Heart right ventricle (tissue), 16 donors: ENCODE measurements at regions not wholly inside any gene's neighbourhood (a gene's known extent, or its start where the extent isn't known, plus 50 kb on each side); places are given as distances from the start of the nearest gene placed in this dataset.
A peak's percentile ranks its signal among the peaks of the same experiment; 100 is the strongest.

Source experiments
- ATAC-seq, 8 donors: fragments of 200-7000 bp; cut with Tn5 transposase; one replicate each; pipeline ENCODE4 v1.9.1; 2020; ENCODE audit warnings: mild to moderate bottlenecking in 8 of 8, moderate library complexity in 8 of 8, moderate number of reproducible peaks in 1 of 8
- DNase-seq, 2 donors: peaks; one replicate each; pipeline ENCODE4 v3.0.0-alpha.2; 2020
- H3K27ac ChIP-seq, 10 donors: fragments of 200-600 bp; sonication (generic) in 2 of 10; one replicate each; pipeline versions ENCODE4 v1.5.0 to v1.8.0; 2020 to 2022; ENCODE audit warnings: mild to moderate bottlenecking in 3 of 10
- H3K27me3 ChIP-seq, 7 donors: fragments of 200-600 bp; one replicate each; pipeline ENCODE4 v1.8.0; 2021 to 2022; ENCODE audit warnings: mild to moderate bottlenecking in 2 of 7
- H3K36me3 ChIP-seq, 9 donors: fragments of 200-600 bp; sonication (generic) in 1 of 9; one replicate each; pipeline versions ENCODE4 v1.5.0 to v1.8.0; 2020 to 2022; ENCODE audit warnings: mild to moderate bottlenecking in 2 of 9
- H3K4me1 ChIP-seq, 9 donors: fragments of 200-600 bp; sonication (generic) in 1 of 9; one replicate each; pipeline versions ENCODE4 v1.5.0 to v1.8.0; 2020 to 2022; ENCODE audit warnings: mild to moderate bottlenecking in 4 of 9
- H3K4me3 ChIP-seq, 10 donors: fragments of 200-600 bp; sonication (generic) in 2 of 10; one replicate each; pipeline versions ENCODE4 v1.5.0 to v1.8.0; 2020 to 2022; ENCODE audit warnings: mild to moderate bottlenecking in 7 of 10, moderate library complexity in 2 of 10
- H3K9me3 ChIP-seq, 11 donors: fragments of 200-600 bp in 10 of 11; sonication (generic) in 2 of 11; one replicate each; pipeline versions ENCODE4 v1.5.0 to v1.8.0; 2013 to 2022; ENCODE audit warnings: mild to moderate bottlenecking in 2 of 11, control low read depth in 1 of 11, moderate library complexity in 1 of 11
- WGBS, 2 donors: extraction: QIAGEN DNeasy Blood & Tissue Kit; methylation state at CpG; one replicate each; pipeline ENCODE4 v1.1.7; 2013; ENCODE audit warnings: inconsistent platforms in 1 of 2; 5-methylcytosine and 5-hydroxymethylcytosine counted together
- intact Hi-C, 10 donors: fragments of 100-400 bp; cut with DNase I; formaldehyde crosslinking; loops; one replicate each; pipeline versions ENCODE4 v1.11.1 to v1.14.2; 2022
- TF ChIP-seq, protein P1 (sequence below), 9 donors: fragments of 200-600 bp; sonication (generic) in 2 of 9; IDR thresholded peaks; one replicate each; pipeline versions ENCODE4 v1.5.0 to v1.8.0; 2021 to 2022; ENCODE audit warnings: antibody characterized with exemption in 9 of 9, mild to moderate bottlenecking in 5 of 9, moderate library complexity in 1 of 9
- donor health status: Arrhythmogenic right ventricular cardiomyopathy.
- donor health status: ischemic (EF 13 %, LVEDD 7.1; RV severe dilation, severe dysfunction).
- donor health status: healthy with polysubstance abuse.
- donor health status: DM: no; HTN: yes; CAD: no.
- donor health status: DM: no; HTN: no; CAD: no.
- donor health status: ischemic (EF 25% LVEDD 6.9; RV normal size, moderate dysfunction).
- donor health status: ischemic (EF 25% LVEDD 5.7; RV mildly dilated, moderate dysfunction).
- donor health status: healthy.
- donor health status: DM: yes; HTN: yes; CAD: no.
- donor health status: Ischemic cardiomyopathy.
- donor health status: ischemic (EF 35%, LVEDD 5.7; RV mildly dilated, moderate dysfunction).
- donor health status: nonischemic (EF 11% LVEDD 7.7; RV severe dilation, severe dysfunction).
- donor health status: DM: yes; HTN: yes; CAD: no.
- donor health status: PGD.
- donor health status: ischemic (EF 29% LVEDD 5.4; RV normal size, mild dysfunction).
- donor health status: nonischemic (EF 23%, LVEDD 6.1; RV moderate dilation, normal function).

DNA sequence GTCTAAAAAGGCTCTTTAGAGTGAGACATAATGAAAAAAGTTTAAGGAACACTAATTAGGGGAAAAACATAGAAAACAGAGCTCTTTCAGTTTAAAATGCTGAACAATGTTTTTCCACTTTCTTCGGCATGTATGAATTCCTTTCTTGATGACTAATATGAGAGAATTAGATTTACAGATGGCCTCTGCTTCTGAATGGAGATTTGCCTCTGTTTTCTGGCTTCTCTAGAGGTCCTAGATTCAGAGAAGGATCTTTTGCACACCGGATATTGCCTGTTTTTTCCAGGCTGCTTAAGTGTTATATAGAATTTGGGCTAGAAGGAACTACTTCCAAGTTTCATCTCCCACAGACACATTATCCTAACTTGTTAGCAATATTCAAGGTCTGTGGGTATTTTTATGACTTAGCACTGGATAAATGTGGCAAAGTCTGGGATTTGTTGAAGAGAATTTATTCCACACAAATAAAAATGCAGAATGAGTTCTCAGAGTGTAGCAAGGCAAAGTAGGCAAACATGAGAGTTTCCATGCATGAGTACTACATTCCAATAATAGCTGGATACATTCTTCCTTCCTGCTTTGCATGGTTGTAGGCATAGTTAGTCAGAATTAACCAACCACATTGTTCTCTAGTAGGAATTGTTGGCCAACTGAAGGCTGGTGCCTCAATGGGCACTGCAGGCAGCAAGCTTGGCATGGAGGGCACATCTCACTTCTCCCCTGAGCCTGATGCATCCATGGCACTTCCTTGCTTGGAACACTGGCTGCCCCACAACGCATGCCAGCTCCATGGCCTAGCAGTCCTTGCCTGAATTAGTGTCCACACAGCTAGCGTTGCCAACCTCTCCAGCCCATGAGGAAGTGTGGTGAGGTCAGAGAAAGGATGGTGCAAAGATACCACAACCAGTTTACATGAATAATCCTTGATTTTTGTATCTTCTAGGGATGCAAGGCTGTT lies 224.2 kb downstream of the CLIC5 start:
- Histone ChIP-seq H3K27ac (no peak overlapping the region), H3K4me1 (peaks cover 0 to 5% (median 0%) of the 10 kb centered on the region in 9 donors), H3K27me3 (no peaks in the 10 kb centered on the region), H3K36me3 (no peaks in the 10 kb centered on the region), H3K4me3 (no peak overlapping the region), H3K9me3 (no peaks in the 10 kb centered on the region)
- 76 to 77% methylated on average over 4 of the region's 4 CpGs for WGBS, 2 donors
- intact Hi-C loops, result no loop called here
- TF ChIP-seq, protein P1, sequence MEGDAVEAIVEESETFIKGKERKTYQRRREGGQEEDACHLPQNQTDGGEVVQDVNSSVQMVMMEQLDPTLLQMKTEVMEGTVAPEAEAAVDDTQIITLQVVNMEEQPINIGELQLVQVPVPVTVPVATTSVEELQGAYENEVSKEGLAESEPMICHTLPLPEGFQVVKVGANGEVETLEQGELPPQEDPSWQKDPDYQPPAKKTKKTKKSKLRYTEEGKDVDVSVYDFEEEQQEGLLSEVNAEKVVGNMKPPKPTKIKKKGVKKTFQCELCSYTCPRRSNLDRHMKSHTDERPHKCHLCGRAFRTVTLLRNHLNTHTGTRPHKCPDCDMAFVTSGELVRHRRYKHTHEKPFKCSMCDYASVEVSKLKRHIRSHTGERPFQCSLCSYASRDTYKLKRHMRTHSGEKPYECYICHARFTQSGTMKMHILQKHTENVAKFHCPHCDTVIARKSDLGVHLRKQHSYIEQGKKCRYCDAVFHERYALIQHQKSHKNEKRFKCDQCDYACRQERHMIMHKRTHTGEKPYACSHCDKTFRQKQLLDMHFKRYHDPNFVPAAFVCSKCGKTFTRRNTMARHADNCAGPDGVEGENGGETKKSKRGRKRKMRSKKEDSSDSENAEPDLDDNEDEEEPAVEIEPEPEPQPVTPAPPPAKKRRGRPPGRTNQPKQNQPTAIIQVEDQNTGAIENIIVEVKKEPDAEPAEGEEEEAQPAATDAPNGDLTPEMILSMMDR (IDR thresholded peaks at IDR 0.05), result no peak
- ATAC-seq (peak in 3 of 8 donors; percentile 11 to 35 (median 24)), DNase-seq (no peak)

DNA sequence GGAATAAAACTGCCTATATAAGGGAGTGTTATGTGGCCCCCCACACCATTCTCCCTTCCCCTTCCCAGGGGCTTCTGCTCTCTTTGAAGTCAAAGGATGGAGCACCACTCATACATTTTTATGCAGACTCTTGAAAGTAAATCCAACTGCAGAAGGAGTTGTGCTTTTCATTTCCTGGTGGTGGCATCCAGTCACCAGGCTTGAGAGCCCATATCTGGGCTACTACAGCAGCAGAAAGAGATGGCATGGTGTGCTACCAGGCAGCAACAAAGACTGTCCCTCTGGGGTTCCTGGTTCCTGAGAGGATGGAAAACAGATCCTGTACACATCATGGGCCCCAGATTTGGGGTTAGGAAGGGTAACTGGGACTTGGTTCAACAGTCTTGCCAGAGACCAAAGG lies 226.4 kb downstream of the CLIC5 start:
- no peak for DNase-seq
- Histone ChIP-seq H3K36me3 (no peaks in the 10 kb centered on the region), H3K4me1 (peaks cover 0 to 5% (median 0%) of the 10 kb centered on the region in 9 donors), H3K27me3 (no peaks in the 10 kb centered on the region), H3K4me3 (no peak overlapping the region), H3K27ac (no peak overlapping the region), H3K9me3 (no peaks in the 10 kb centered on the region)
- no peak for ATAC-seq
- TF ChIP-seq, protein P1 (IDR thresholded peaks at IDR 0.05), result no peak
- intact Hi-C loops, result no loop called here

DNA sequence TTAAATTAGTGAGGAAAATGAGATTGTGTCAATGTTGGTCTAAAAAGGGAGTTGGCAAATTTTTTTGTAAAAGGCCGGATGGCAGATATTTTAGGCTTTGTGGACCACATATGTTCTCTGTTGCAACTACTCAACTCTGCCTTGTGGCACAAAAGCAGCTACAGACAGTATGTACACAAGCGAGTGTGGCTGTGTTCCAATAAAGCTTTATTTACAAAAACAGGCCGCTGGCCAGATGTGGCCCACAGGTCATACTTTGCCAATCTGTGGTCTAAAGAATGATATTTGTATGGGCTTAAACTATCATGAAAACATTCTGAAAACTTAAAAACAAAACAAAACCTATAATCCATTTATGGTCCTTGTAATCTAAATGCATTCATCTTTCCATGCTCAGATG lies 228.3 kb downstream of the CLIC5 start:
- no peak overlapping the region for H3K4me3 ChIP-seq
- TF ChIP-seq, protein P1 (IDR thresholded peaks at IDR 0.05), result no peak
- H3K27me3 ChIP-seq, result no peaks in the 10 kb centered on the region
- no peaks in the 10 kb centered on the region for H3K36me3 ChIP-seq
- DNase-seq (no peak), ATAC-seq (no peak)
- peaks cover 0 to 5% (median 0%) of the 10 kb centered on the region in 9 donors for H3K4me1 ChIP-seq
- WGBS, 2 donors, result 84 to 91% methylated on average over 3 of the region's 3 CpGs
- no peak overlapping the region for H3K27ac ChIP-seq
- intact Hi-C loops, result no loop called here
- no peaks in the 10 kb centered on the region for H3K9me3 ChIP-seq

DNA sequence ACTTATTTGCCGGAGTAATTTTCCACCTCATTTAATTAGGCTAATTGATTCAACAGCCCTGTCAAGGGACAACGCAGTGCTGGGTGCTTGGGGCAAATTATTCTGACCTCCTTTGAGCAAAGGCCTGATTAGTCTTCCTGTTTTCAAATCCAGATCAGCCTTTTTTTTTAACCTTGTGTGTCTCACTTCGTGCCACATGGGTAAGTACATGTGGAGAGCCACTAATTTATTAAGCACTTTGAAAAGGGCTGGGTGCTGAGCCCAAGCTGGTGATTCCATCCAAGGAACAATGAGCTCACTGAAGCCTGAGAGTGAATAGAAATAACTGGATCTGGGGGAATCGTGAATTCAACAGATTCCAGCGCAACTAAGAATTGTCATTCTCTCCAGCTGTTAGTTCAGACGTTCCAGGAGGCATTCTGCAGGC lies 229.3 kb downstream of the CLIC5 start:
- no peak for ATAC-seq
- no peak for DNase-seq
- Histone ChIP-seq H3K27me3 (peaks cover 0 to 3% (median 0%) of the 10 kb centered on the region in 7 donors), H3K9me3 (no peaks in the 10 kb centered on the region), H3K27ac (no peak overlapping the region), H3K36me3 (no peaks in the 10 kb centered on the region), H3K4me3 (no peak overlapping the region), H3K4me1 (no peaks in the 10 kb centered on the region)
- WGBS, 2 donors, result 61 to 73% methylated on average over 6 of the region's 6 CpGs
- intact Hi-C loops, result no loop called here
- TF ChIP-seq, protein P1 (IDR thresholded peaks at IDR 0.05), result no peak
